Loucy (cell line): ENCODE measurements at regions not wholly inside any gene's neighbourhood (a gene's known extent, or its start where the extent isn't known, plus 50 kb on each side); places are given as distances from the start of the nearest gene placed in this dataset.
A peak's percentile ranks its signal among the peaks of the same experiment; 100 is the strongest.

ENCODE experiments used
- H2AFZ ChIP-seq: fragments of 200-600 bp; sonication (generic); 2 replicates; pipeline ENCODE4 v1.6.0; 2016; ENCODE audit warnings: antibody characterized with exemption, mild to moderate bottlenecking, low read length, moderate library complexity
- H3F3A ChIP-seq: fragments of 200-600 bp; 2 replicates; pipeline ENCODE4 v1.6.0; 2016; ENCODE audit warnings: antibody characterized with exemption, low read depth, mild to moderate bottlenecking
- H3K27me3 ChIP-seq: fragments of 200-600 bp; sonication (generic); 2 replicates; pipeline ENCODE4 v1.6.1; 2014; ENCODE audit warnings: low read length, mild to moderate bottlenecking; ENCODE audit not compliant: insufficient read depth, poor library complexity, severe bottlenecking
- H3K36me3 ChIP-seq: fragments of 200-600 bp; sonication (generic); 2 replicates; pipeline ENCODE4 v1.6.1; 2016; ENCODE audit warnings: low read length; ENCODE audit not compliant: insufficient read depth
- H3K4me1 ChIP-seq: fragments of 200-600 bp; sonication (generic); 2 replicates; pipeline ENCODE4 v1.5.1; 2014; ENCODE audit warnings: low read length, mild to moderate bottlenecking; ENCODE audit not compliant: insufficient read depth, poor library complexity, severe bottlenecking
- H3K4me2 ChIP-seq: fragments of 200-600 bp; sonication (generic); 2 replicates; pipeline ENCODE4 v1.6.0; 2014; ENCODE audit warnings: antibody characterized with exemption, low read length, low read depth, mild to moderate bottlenecking; ENCODE audit not compliant: poor library complexity, severe bottlenecking
- H3K4me3 ChIP-seq: fragments of 200-600 bp; sonication (generic); 2 replicates; pipeline ENCODE4 v1.5.1; 2014; ENCODE audit warnings: low read length, mild to moderate bottlenecking, mixed read lengths; ENCODE audit not compliant: poor library complexity, severe bottlenecking
- H3K79me2 ChIP-seq: fragments of 200-600 bp; sonication (generic); 2 replicates; pipeline ENCODE4 v1.6.1; 2014; ENCODE audit warnings: low read length; ENCODE audit not compliant: insufficient read depth
- H3K9ac ChIP-seq: fragments of 200-600 bp; sonication (generic); 2 replicates; pipeline ENCODE4 v1.6.0; 2014; ENCODE audit warnings: mild to moderate bottlenecking, low read depth, low read length, moderate library complexity; ENCODE audit not compliant: poor library complexity, severe bottlenecking
- H3K9me2 ChIP-seq: fragments of 200-600 bp; sonication (generic); replicated peaks from 2 replicates; pipeline ENCODE4 v1.6.1; 2016; ENCODE audit warnings: low read depth, low read length, mixed read lengths
- H3K9me3 ChIP-seq: fragments of 200-600 bp; sonication (generic); 2 replicates; pipeline ENCODE4 v1.6.1; 2014; ENCODE audit warnings: mild to moderate bottlenecking, antibody characterized with exemption, low read length, low read depth; ENCODE audit not compliant: insufficient read depth
- H4K20me1 ChIP-seq: fragments of 200-600 bp; sonication (generic); 2 replicates; pipeline ENCODE4 v1.6.0; 2014; ENCODE audit warnings: antibody characterized with exemption, low read length, mild to moderate bottlenecking; ENCODE audit not compliant: insufficient read depth, poor library complexity, severe bottlenecking
- CTCF ChIP-seq: fragments of 200-600 bp; sonication (generic); conservative IDR thresholded peaks from 2 replicates; pipeline ENCODE4 v1.5.1; 2014; ENCODE audit warnings: mild to moderate bottlenecking, antibody characterized with exemption, low read length
- EZH2phosphoT487 ChIP-seq: fragments of 200-600 bp; IDR thresholded peaks from 2 replicates; pipeline ENCODE4 v1.6.1; 2018; ENCODE audit warnings: antibody characterized with exemption, mild to moderate bottlenecking, moderate library complexity, borderline replicate concordance

- Histone ChIP-seq H3K9ac (no peak overlapping the region), H3K4me2 (no peak overlapping the region), H3K9me3 (no peaks in the 10 kb centered on the region), H3K79me2 (no peaks in the 10 kb centered on the region), H4K20me1 (no peaks in the 10 kb centered on the region), H3K27me3 (no peaks in the 10 kb centered on the region), H3K36me3 (no peaks in the 10 kb centered on the region), H3K4me1 (no peaks in the 10 kb centered on the region), H3F3A (no peaks in the 10 kb centered on the region), H3K4me3 (no peak overlapping the region), H3K9me2 (no peaks in the 10 kb centered on the region), H2AFZ (no peak overlapping the region; the same call in 1 of the 2 replicates)
- TF ChIP-seq EZH2phosphoT487 (no peak), CTCF (peak; percentile 93)
Observed at GRCh38 chr6:123715006-123715863, 78.5 kb upstream of the TRDN start.

GRCh38 chr6:123712831-123713230 is 76.1 kb upstream of the TRDN start:
- Histone ChIP-seq H3K9ac (no peak overlapping the region), H3K4me2 (no peak overlapping the region), H4K20me1 (no peaks in the 10 kb centered on the region), H2AFZ (no peak overlapping the region), H3F3A (no peaks in the 10 kb centered on the region), H3K79me2 (no peaks in the 10 kb centered on the region), H3K36me3 (no peaks in the 10 kb centered on the region), H3K4me3 (no peak overlapping the region), H3K27me3 (no peaks in the 10 kb centered on the region), H3K4me1 (no peaks in the 10 kb centered on the region), H3K9me2 (no peaks in the 10 kb centered on the region), H3K9me3 (no peaks in the 10 kb centered on the region)
- no peak for TF ChIP-seq EZH2phosphoT487

GRCh38 chr6:123702943-123703342 is 66.2 kb upstream of the TRDN start:
- no peak overlapping the region for H3K9ac ChIP-seq
- H3K9me3 ChIP-seq = no peaks in the 10 kb centered on the region
- no peak overlapping the region for H3K4me3 ChIP-seq
- H3K4me2 ChIP-seq = no peak overlapping the region
- H4K20me1 ChIP-seq = no peaks in the 10 kb centered on the region
- TF ChIP-seq EZH2phosphoT487 (no peak), CTCF (no peak)
- no peaks in the 10 kb centered on the region for H3K4me1 ChIP-seq
- no peaks in the 10 kb centered on the region for H3K79me2 ChIP-seq
- no peaks in the 10 kb centered on the region for H3K27me3 ChIP-seq
- H3K9me2 ChIP-seq = no peaks in the 10 kb centered on the region
- no peaks in the 10 kb centered on the region for H3K36me3 ChIP-seq
- no peaks in the 10 kb centered on the region for H3F3A ChIP-seq
- no peak overlapping the region for H2AFZ ChIP-seq
